MM.1S (cell line): ENCODE measurements at regions not wholly inside any gene's neighbourhood (a gene's known extent, or its start where the extent isn't known, plus 50 kb on each side); places are given as distances from the start of the nearest gene placed in this dataset.

Experiments used
- DNase-seq: peaks from one replicate; pipeline ENCODE4 v3.0.0-alpha.2; 2015
- H2AFZ ChIP-seq: fragments of 300-600 bp; sonication (generic); 2 replicates; pipeline ENCODE4 v1.6.0; 2016; ENCODE audit warnings: antibody characterized with exemption, low read length
- H3F3A ChIP-seq: fragments of 300-600 bp; sonication (generic); 2 replicates; pipeline ENCODE4 v1.6.1; 2016; ENCODE audit warnings: mild to moderate bottlenecking, antibody characterized with exemption, low read length, moderate library complexity, mixed read lengths; ENCODE audit not compliant: insufficient read depth
- H3K27ac ChIP-seq: fragments of 300-600 bp; sonication (generic); 2 replicates; pipeline ENCODE4 v1.5.1; 2016; ENCODE audit warnings: mild to moderate bottlenecking, low read length
- H3K27me3 ChIP-seq: fragments of 300-600 bp; sonication (generic); replicated peaks from 2 replicates; pipeline ENCODE4 v1.6.0; 2016; ENCODE audit warnings: low read length; ENCODE audit not compliant: insufficient read depth
- H3K36me3 ChIP-seq: fragments of 300-600 bp; sonication (generic); replicated peaks from 2 replicates; pipeline ENCODE4 v1.6.1; 2016; ENCODE audit warnings: mild to moderate bottlenecking, low read length, mixed read lengths; ENCODE audit not compliant: insufficient read depth
- H3K4me1 ChIP-seq: fragments of 300-600 bp; sonication (generic); 2 replicates; pipeline ENCODE4 v1.6.1; 2016; ENCODE audit warnings: low read length, mixed read lengths
- H3K4me2 ChIP-seq: fragments of 300-600 bp; sonication (generic); 2 replicates; pipeline ENCODE4 v1.6.0; 2016; ENCODE audit warnings: low read depth, low read length
- H3K4me3 ChIP-seq: fragments of 300-600 bp; sonication (generic); 2 replicates; pipeline ENCODE4 v1.5.1; 2016; ENCODE audit warnings: low read length, mixed read lengths
- H3K79me2 ChIP-seq: fragments of 300-600 bp; sonication (generic); 2 replicates; pipeline ENCODE4 v1.6.1; 2016; ENCODE audit warnings: mixed run types, low read length, mixed read lengths
- H3K9ac ChIP-seq: fragments of 300-600 bp; sonication (generic); 2 replicates; pipeline ENCODE4 v1.6.1; 2016; ENCODE audit warnings: low read length, mixed read lengths
- H3K9me2 ChIP-seq: fragments of 300-600 bp; sonication (generic); replicated peaks from 2 replicates; pipeline ENCODE4 v1.6.1; 2016; ENCODE audit warnings: mild to moderate bottlenecking, low read length, mixed read lengths; ENCODE audit not compliant: insufficient read depth
- H3K9me3 ChIP-seq: fragments of 300-600 bp; sonication (generic); replicated peaks from 2 replicates; pipeline ENCODE4 v1.6.1; 2016; ENCODE audit warnings: mild to moderate bottlenecking, low read length, mixed read lengths; ENCODE audit not compliant: insufficient read depth
- H4K20me1 ChIP-seq: fragments of 300-600 bp; sonication (generic); 2 replicates; pipeline ENCODE4 v1.6.1; 2016; ENCODE audit warnings: mild to moderate bottlenecking, low read length, moderate library complexity, mixed read lengths; ENCODE audit not compliant: insufficient read depth
- CTCF ChIP-seq: fragments of 300-600 bp; sonication (generic); IDR thresholded peaks from 2 replicates; pipeline ENCODE4 v1.5.1; 2016; ENCODE audit warnings: antibody characterized with exemption, low read length, mixed read lengths
- EZH2 ChIP-seq: fragments of 300-600 bp; sonication (generic); optimal IDR thresholded peaks from 2 replicates; pipeline ENCODE3; 2017; ENCODE audit warnings: low read depth, mild to moderate bottlenecking, antibody characterized with exemption, low read length, mixed read lengths
- EZH2phosphoT487 ChIP-seq: fragments of 300-600 bp; sonication (generic); IDR thresholded peaks from 2 replicates; pipeline ENCODE4 v1.6.1; 2018; ENCODE audit warnings: antibody characterized with exemption, low read length

DNA sequence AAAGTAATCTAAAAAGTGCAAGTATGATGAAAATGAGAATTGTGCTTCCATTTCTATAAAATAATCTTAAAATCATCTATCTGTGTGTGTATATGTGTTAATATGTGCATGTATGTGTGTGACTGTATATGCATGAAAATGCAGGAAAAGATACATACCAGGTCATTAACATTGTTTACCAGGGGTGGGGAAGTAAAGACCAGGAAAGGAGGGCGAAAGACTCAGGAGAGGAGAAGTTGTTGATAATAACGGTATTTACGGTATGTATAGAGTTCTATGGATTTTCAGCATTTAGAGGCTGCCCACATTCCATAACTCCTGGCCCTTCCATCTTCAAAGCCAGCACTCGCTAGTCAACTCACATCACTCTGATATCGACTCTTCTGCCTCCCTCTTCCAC, 111.0 kb upstream of the SPDL1 start:
- Histone ChIP-seq H3K9me3 (no peaks in the 10 kb centered on the region), H3F3A (no peaks in the 10 kb centered on the region)

GRCh38 chr5:169471021-169471420, 112.6 kb upstream of the SPDL1 start:
- Histone ChIP-seq H3F3A (no peaks in the 10 kb centered on the region), H3K79me2 (no peaks in the 10 kb centered on the region), H3K36me3 (no peaks in the 10 kb centered on the region), H3K4me3 (no peak overlapping the region), H3K27ac (no peak overlapping the region), H3K9ac (no peak overlapping the region), H3K9me2 (no peaks in the 10 kb centered on the region), H3K4me2 (no peak overlapping the region), H3K4me1 (no peaks in the 10 kb centered on the region), H3K9me3 (no peaks in the 10 kb centered on the region), H2AFZ (no peak overlapping the region), H4K20me1 (no peaks in the 10 kb centered on the region), H3K27me3 (no peaks in the 10 kb centered on the region)
- no peak for DNase-seq
- TF ChIP-seq EZH2 (no peak), EZH2phosphoT487 (no peak), CTCF (no peak)

More for the DNA sequence above, 111.0 kb upstream of the SPDL1 start:
- no peaks in the 10 kb centered on the region for H3K4me1 ChIP-seq
- H3K79me2 ChIP-seq, result no peaks in the 10 kb centered on the region
- DNase-seq, result no peak
- no peak overlapping the region for H3K4me3 ChIP-seq
- H4K20me1 ChIP-seq, result no peaks in the 10 kb centered on the region
- no peak overlapping the region for H3K9ac ChIP-seq
- no peak overlapping the region for H3K27ac ChIP-seq
- no peaks in the 10 kb centered on the region for H3K9me2 ChIP-seq
- TF ChIP-seq CTCF (no peak), EZH2phosphoT487 (no peak), EZH2 (no peak)
- no peak overlapping the region for H2AFZ ChIP-seq
- H3K27me3 ChIP-seq, result no peaks in the 10 kb centered on the region
- H3K4me2 ChIP-seq, result no peak overlapping the region
- no peaks in the 10 kb centered on the region for H3K36me3 ChIP-seq

DNA sequence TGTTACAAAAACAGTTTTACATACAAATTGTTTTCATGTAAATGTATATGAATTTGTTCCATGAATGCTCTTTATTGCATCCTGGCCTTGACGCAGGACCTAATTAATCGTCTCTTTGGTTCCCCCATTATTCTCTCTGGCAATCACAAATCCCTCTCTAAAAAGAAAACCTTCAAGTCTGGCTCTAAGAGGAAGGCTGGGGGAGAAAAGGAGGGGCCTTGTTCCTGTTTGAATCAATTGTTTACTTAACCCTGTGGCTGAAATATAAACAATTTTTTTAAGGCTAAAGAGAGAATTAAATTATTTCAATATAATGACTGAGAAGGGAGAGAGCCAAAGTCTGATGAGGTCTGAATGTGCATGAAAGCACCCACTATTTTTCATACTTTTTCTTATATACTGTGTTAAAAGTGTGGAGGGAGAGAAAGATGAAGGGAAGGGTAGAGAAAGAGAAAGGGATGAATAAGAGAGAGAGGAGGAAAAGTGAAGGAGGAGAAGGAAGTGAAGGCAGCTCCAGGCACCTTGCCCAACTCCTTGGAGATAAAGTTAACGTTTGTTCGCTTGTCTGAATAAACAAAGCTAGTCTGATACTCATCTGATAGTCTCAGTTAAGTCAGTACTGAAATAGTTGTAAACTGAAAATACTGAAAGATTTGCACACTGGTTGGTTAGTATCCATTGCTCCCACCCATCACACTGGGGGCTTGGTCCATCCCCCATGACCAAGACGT, 116.4 kb upstream of the SPDL1 start:
- H3F3A ChIP-seq, result no peaks in the 10 kb centered on the region
- H3K27me3 ChIP-seq, result no peaks in the 10 kb centered on the region
- no peak overlapping the region for H3K4me2 ChIP-seq

GRCh38 chr5:169460896-169461295, 122.7 kb upstream of the SPDL1 start:
- H3K4me1 ChIP-seq, result no peaks in the 10 kb centered on the region
- TF ChIP-seq EZH2 (no peak), CTCF (no peak), EZH2phosphoT487 (no peak)
- H3K4me2 ChIP-seq, result no peak overlapping the region
- no peaks in the 10 kb centered on the region for H3K36me3 ChIP-seq
- no peaks in the 10 kb centered on the region for H3K27me3 ChIP-seq
- H3K79me2 ChIP-seq, result no peaks in the 10 kb centered on the region
- H3K4me3 ChIP-seq, result no peak overlapping the region
- H2AFZ ChIP-seq, result no peak overlapping the region
- no peaks in the 10 kb centered on the region for H3K9me2 ChIP-seq
- DNase-seq, result no peak
- no peaks in the 10 kb centered on the region for H3K9me3 ChIP-seq
- H3K9ac ChIP-seq, result no peak overlapping the region
- no peaks in the 10 kb centered on the region for H3F3A ChIP-seq
- no peaks in the 10 kb centered on the region for H4K20me1 ChIP-seq
- H3K27ac ChIP-seq, result no peak overlapping the region

More for the DNA sequence above, 116.4 kb upstream of the SPDL1 start:
- Histone ChIP-seq H3K27ac (no peak overlapping the region), H3K36me3 (no peaks in the 10 kb centered on the region), H3K9me2 (no peaks in the 10 kb centered on the region), H3K4me3 (no peak overlapping the region), H2AFZ (no peak overlapping the region), H3K9me3 (no peaks in the 10 kb centered on the region), H3K4me1 (no peaks in the 10 kb centered on the region), H3K79me2 (no peaks in the 10 kb centered on the region), H4K20me1 (no peaks in the 10 kb centered on the region), H3K9ac (no peak overlapping the region)
- no peak for TF ChIP-seq EZH2phosphoT487
- DNase-seq, result no peak
